Renal cortical epithelial cell (primary cell): ENCODE measurements at regions not wholly inside any gene's neighbourhood (a gene's known extent, or its start where the extent isn't known, plus 50 kb on each side); places are given as distances from the start of the nearest gene placed in this dataset.
"Not testable (repeated sequence)": the region's sequence is repeated elsewhere in the genome, so short reads cannot be mapped to it uniquely, and the experiment has no call there.

ENCODE experiments used
- DNase-seq: peaks from one replicate; pipeline ENCODE4 v3.0.0-alpha.2; 2011; ENCODE audit warnings: low read depth

DNA sequence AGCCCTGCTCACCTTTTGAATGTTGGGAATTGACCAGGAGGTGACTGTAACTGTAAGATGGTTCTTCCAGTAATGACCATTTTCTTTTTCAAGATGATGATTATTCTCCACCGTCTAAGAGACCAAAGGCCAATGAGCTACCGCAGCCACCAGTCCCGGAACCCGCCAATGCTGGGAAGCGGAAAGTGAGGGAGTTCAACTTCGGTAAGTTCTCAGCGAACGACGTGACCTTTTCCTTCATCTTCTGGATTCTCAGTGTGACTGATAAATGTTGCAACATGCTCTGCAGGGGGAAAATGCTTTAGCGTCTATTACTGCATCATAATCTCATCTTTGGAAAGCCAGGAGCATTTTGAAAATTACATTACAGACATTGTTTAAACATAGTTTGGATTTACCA, 89.5 kb upstream of the SPDYE9 start:
- not testable (repeated sequence) for DNase-seq

DNA sequence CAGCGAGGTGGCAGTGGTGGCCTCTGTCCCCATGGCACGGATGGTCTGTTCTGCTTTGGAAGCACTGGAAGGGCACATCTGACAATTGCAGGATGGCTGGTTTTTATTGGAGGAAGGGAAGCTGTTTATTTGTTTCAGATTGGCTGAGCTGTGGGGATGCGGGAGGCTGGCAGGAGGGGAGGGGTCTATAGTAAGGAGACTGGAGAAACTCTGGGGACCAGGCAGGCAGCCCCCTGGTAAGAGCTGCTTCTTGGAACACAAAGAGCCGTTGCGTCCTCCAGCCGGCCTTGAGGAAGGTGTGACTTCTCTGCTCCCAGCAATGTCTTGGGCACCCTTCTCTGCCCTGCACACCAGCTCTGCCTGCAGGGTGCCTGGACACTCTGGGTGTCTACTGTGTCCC, 85.1 kb upstream of the SPDYE9 start:
- DNase-seq = not testable (repeated sequence)

DNA sequence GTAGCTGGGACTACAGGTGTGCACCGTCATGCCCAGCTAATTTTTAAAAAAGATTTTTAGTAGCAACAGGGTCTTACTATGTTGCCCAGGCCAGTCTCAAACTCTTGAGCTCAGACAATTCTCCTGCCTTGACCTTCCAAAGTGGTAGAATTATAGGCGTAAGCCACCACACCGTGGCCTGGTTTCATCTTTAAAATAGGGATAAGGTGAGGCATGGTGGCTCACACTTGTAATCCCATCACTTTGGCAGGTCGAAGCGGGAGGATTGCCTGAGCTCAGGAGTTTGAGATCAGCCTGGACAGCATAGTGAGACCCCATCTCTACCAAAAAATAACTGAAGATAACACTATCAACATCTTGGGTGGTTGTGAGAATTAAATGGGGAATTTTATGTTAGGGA, 84.6 kb upstream of the SPDYE9 start:
- not testable (repeated sequence) for DNase-seq

- DNase-seq = not testable (repeated sequence)
Observed at GRCh38 chr7:73166152-73166551, 80.3 kb upstream of the SPDYE9 start.

GRCh38 chr7:73162680-73163079, 76.8 kb upstream of the SPDYE9 start:
- not testable (repeated sequence) for DNase-seq

- not testable (repeated sequence) for DNase-seq
Observed at GRCh38 chr7:73161727-73162126, 75.9 kb upstream of the SPDYE9 start.

DNA sequence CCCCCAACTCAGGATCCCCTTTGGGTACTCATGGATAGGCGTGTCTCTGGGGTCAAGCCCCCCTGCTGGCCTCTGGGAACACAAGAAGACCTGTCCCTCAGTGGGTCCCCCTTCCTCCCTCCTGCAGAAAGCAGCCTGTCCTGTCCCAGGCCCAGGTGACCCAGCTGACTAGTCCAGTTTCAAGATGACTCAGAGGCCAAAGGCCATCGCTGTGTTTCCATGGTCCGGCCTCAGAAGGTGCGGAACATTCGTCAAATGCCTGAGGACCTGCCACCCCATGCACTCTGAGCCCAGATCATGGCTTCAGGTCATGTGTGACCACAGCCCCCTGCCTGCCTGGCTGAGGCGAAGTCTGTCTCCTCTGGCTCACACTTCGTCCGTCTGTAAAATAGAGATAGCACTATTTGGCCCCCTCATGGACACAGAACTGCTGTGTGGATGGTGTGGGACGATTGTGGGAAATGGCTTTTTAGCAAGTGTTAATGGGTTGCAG, 71.4 kb upstream of the SPDYE9 start:
- not testable (repeated sequence) for DNase-seq

DNA sequence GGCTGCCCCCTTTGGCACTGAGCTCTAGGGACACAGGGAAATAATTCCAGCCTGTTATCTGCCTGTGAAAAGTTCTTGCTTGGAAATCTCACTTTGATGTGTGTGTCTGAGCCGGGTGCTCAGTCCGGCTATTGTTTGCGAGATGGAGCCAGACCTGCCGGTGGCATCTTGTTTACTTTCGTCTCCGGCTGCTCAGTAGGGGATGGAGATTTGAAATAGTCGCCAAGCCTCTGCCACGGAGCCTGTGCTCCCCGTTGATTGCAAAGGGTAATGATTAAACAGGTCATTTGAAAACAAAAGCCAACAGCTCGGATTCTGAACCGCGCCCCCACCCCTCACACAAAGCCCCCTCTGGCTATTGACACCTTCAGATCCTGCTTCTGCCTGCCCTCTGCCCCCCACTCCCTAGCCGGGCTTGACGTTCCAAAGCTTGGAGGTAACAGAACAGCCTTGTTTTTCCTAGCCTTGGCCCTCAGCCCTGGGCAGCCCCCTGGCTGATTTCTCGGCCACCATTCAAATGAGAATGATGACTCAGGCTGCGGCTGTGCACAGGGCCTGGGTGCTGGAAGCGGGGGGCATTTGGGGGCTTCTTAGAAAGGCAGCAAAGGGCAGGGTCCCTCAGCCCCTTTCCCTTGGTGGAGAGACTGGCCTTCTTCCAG, 70.8 kb upstream of the SPDYE9 start:
- not testable (repeated sequence) for DNase-seq

- not testable (repeated sequence) for DNase-seq
Observed at GRCh38 chr7:73154586-73155038, 68.8 kb upstream of the SPDYE9 start.

DNA sequence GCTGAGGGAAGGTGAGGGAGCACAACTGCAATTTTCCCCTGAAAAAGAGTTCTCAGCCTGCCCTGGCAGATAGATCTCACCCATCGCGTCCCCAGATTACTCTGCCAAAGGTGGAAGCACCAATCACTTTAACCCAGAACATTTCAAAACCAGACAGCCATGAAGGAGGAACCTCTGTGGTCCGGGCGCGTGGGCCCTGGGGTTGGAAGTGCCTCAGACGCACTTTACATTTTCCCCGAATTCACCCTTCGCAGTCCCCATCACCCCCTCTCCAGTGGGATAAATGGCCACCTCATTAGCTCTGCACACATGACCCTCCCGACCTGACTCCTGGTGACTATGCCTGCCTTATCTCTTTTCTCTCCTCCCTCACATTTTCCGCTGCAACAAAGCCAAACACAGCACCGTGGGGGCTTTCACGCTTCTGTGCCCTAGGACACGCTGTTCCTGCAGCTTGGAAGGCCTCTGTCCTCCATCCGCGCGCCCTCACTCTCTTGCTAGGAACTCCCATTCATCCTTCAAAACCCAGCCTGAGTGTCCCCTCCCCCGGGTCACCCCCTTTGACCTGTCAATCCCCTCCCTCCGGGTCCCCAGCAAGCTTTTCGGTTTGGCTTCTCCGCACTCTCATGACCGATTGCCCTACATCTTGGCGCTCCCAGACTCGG, 68.2 kb upstream of the SPDYE9 start:
- not testable (repeated sequence) for DNase-seq

GRCh38 chr7:73148570-73148969, 62.7 kb upstream of the SPDYE9 start:
- not testable (repeated sequence) for DNase-seq

DNA sequence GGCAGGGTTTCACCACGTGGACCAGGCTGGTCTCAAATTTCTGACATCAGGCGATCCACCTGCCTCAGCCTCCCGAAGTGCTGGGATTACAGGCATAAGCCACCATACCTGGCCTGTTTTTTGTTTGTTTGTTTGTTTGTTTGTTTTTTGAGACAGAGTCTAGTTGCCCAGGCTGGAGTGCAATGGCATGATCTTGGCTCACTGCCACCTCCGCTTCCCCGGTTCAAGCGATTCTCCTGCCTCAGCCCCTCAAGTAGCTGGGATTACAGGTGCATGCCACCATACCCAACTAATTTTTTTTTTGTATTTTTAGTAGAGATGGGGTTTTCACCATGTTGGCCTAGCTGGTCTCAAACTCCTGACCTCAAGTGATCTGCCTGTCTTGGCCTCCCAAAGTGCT, 61.8 kb upstream of the SPDYE9 start:
- DNase-seq = not testable (repeated sequence)

DNA sequence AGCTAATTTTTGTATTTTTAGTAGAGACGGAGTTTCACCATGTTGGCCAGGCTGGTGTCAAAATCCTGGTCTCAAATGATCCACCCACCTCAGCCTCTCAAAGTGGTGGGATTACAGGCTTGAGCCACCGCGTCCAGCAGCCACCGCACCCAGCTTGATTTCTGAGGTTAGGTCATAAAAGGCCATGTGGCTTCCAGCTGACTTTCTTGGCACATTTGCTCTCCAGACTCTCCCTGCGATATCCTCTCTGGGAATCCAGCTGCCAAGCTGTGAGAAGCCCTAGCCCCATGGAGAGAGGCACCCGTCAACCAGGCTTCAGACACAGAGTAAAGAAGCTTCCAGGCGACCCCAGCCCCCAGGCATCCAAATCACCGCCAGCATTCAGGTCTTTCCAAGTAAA, 58.2 kb upstream of the SPDYE9 start:
- not testable (repeated sequence) for DNase-seq

DNA sequence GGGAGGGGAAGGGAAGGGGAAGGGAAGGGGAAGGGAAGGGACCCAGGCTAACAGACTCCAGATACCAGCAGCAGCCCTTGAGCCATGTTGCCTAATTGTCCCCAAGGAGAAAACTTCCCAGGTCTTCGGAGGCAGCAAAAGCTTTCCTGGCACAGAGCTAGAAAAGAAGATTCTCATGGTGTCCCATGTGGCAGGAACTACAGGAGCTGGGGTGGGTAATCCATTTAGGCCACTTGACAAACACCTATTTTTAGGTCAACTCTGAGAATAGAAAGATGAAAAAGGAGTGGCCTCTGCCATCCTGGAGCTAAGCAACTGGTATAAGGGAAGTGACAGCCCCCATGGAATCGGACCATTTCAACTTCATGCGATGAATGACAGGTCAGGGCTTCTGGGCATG, 52.1 kb upstream of the SPDYE9 start:
- not testable (repeated sequence) for DNase-seq
